Lung (tissue), 11 donors: ENCODE measurements at regions not wholly inside any gene's neighbourhood (a gene's known extent, or its start where the extent isn't known, plus 50 kb on each side); places are given as distances from the start of the nearest gene placed in this dataset.

ENCODE experiments used
- ATAC-seq: fragments of 200-7000 bp; cut with Tn5 transposase; one replicate; pipeline ENCODE4 v1.9.1; 2020; ENCODE audit warnings: moderate number of reproducible peaks; ENCODE audit not compliant: insufficient read depth, low FRiP score
- DNase-seq, 3 donors: peaks; one replicate each; pipeline ENCODE4 v3.0.0-alpha.2; 2013 to 2017
- H3K27ac ChIP-seq, 2 donors: one replicate each; pipeline ENCODE4 v1.5.1; 2013; ENCODE audit warnings: mild to moderate bottlenecking in 2 of 2, moderate library complexity in 2 of 2, control low read depth in 1 of 2, inconsistent platforms in 1 of 2, low read depth in 1 of 2, low read length in 1 of 2
- H3K27me3 ChIP-seq, 3 donors: one replicate each; pipeline ENCODE4 v1.5.1; 2013; ENCODE audit warnings: low read length in 2 of 3; ENCODE audit not compliant: control insufficient read depth in 3 of 3, insufficient read depth in 3 of 3
- H3K36me3 ChIP-seq, 4 donors: one replicate each; pipeline ENCODE4 v1.5.1; 2013; ENCODE audit warnings: low read length in 4 of 4, mild to moderate bottlenecking in 1 of 4, moderate library complexity in 1 of 4; ENCODE audit not compliant: control insufficient read depth in 4 of 4, insufficient read depth in 4 of 4
- H3K4me1 ChIP-seq, 5 donors: one replicate each; pipeline ENCODE4 v1.5.1; 2013; ENCODE audit warnings: low read length in 5 of 5, mild to moderate bottlenecking in 2 of 5, moderate library complexity in 1 of 5; ENCODE audit not compliant: control insufficient read depth in 5 of 5, insufficient read depth in 5 of 5
- H3K4me3 ChIP-seq: one replicate; pipeline ENCODE4 v1.5.1; 2013; ENCODE audit warnings: mild to moderate bottlenecking, control low read depth, moderate library complexity
- H3K9ac ChIP-seq, 2 donors: one replicate each; pipeline ENCODE4 v1.5.1; 2013; ENCODE audit warnings: low read length in 2 of 2, control low read depth in 1 of 2; ENCODE audit not compliant: insufficient read depth in 1 of 2
- H3K9me3 ChIP-seq, 4 donors: one replicate each; pipeline ENCODE4 v1.5.1; 2013; ENCODE audit warnings: low read length in 3 of 4, mild to moderate bottlenecking in 1 of 4, moderate library complexity in 1 of 4; ENCODE audit not compliant: control insufficient read depth in 4 of 4, insufficient read depth in 3 of 4
- WGBS, 2 donors: extraction: QIAGEN DNeasy Blood & Tissue Kit; methylation state at CpG; one replicate each; pipeline ENCODE4 v1.1.7; 2013; 5-methylcytosine and 5-hydroxymethylcytosine counted together
- TF ChIP-seq, protein P1 (sequence below): IDR thresholded peaks from 2 replicates; pipeline ENCODE4 v1.5.1; 2012; ENCODE audit warnings: mild to moderate bottlenecking; ENCODE audit errors: control extremely low read depth, extremely low read depth
- donor health status: control.
- donor health status: control.
- donor health status: Bipolar disorder and iron deficiency.
- donor health status: healthy.
- donor health status: DM: yes; HTN: yes; CAD: no.

DNA sequence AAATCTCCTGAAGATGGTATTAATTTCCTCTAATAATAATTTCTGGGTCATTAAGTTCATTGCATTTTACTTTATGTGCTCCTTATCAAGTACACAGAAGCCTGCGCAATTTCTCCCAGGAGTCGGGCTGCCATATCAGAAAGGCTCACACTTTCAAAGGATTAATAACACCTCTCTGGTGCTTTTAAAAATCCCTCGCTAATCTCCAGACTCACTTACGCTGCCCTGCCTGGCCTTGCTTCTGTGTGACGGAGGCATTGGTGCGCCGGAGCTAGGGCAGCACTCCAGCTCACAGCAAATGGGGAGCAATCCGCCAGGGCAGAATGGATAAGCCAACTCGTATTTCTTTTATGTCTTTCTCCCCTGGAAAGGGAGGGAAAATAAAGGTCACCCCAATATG is 300.8 kb downstream of the EFNB2 start:
- ATAC-seq (no peak), DNase-seq (peak in 1 of 3 donors; percentile 9)
- H3K27ac ChIP-seq, result no peak overlapping the region
- TF ChIP-seq, protein P1, sequence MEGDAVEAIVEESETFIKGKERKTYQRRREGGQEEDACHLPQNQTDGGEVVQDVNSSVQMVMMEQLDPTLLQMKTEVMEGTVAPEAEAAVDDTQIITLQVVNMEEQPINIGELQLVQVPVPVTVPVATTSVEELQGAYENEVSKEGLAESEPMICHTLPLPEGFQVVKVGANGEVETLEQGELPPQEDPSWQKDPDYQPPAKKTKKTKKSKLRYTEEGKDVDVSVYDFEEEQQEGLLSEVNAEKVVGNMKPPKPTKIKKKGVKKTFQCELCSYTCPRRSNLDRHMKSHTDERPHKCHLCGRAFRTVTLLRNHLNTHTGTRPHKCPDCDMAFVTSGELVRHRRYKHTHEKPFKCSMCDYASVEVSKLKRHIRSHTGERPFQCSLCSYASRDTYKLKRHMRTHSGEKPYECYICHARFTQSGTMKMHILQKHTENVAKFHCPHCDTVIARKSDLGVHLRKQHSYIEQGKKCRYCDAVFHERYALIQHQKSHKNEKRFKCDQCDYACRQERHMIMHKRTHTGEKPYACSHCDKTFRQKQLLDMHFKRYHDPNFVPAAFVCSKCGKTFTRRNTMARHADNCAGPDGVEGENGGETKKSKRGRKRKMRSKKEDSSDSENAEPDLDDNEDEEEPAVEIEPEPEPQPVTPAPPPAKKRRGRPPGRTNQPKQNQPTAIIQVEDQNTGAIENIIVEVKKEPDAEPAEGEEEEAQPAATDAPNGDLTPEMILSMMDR, result no peak
- WGBS, 2 donors, result 77 to 84% methylated on average over 9 of the region's 9 CpGs
- no peaks in the 10 kb centered on the region for H3K9me3 ChIP-seq
- H3K4me1 ChIP-seq, result no peaks in the 10 kb centered on the region
- H3K9ac ChIP-seq, result no peak overlapping the region
- H3K4me3 ChIP-seq, result no peak overlapping the region
- no peaks in the 10 kb centered on the region for H3K27me3 ChIP-seq
- no peaks in the 10 kb centered on the region for H3K36me3 ChIP-seq

DNA sequence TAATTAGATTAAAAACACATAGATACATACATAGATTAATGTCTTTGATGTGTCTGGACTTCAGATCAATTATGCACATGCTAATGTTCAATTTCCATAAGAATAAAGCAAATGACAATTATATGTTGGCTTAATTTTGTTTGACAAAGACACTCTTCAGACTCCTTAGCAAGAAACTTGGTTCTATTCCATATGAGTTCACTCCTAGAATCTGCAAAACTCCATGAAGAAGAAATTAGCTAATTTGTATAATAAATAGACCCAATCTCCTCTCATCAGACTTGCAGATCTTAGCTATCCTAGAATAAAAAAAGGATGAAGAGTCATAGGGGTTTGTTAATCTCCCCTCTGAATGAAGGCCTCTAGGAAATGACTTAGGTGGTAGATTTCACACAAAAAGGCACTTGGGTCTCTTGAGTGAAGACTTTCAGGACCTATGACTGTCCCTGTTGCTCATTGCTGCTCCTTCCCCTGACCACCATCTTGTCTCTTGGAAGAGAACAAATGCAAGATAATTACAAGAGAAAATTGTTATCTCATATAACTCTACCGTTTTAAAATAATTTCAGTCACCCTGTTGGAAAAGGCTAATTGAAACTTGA is 302.2 kb downstream of the EFNB2 start:
- Histone ChIP-seq H3K36me3 (no peaks in the 10 kb centered on the region), H3K9me3 (no peaks in the 10 kb centered on the region), H3K9ac (no peak overlapping the region), H3K27me3 (no peaks in the 10 kb centered on the region), H3K4me1 (no peaks in the 10 kb centered on the region), H3K4me3 (no peak overlapping the region), H3K27ac (no peak overlapping the region)
- ATAC-seq (no peak), DNase-seq (no peak)
- TF ChIP-seq, protein P1, result no peak
- WGBS, 2 donors, result 80 to 94% methylated on average over 1 of the region's 1 CpG

DNA sequence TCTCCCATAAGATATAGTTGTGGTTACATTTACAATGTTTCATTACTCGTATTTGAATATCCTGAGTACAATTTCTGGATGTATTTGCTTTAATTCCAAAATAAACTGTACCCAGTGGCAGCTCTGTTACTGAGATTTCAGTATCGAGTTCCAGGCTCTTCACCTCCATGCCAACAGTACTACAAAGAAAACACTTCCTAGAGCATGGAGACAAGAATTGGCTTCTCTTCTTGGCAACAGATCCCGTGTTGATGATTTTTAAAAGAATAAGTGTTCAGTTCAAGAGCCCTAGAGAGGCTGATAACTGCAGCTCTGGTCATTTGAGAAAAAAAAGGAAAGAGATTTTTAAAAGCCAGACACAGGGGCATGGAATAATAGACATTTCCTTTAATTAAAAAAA is 302.8 kb downstream of the EFNB2 start:
- Histone ChIP-seq H3K9ac (no peak overlapping the region), H3K36me3 (no peaks in the 10 kb centered on the region), H3K4me3 (no peak overlapping the region), H3K9me3 (no peaks in the 10 kb centered on the region), H3K27ac (no peak overlapping the region), H3K27me3 (no peaks in the 10 kb centered on the region), H3K4me1 (no peaks in the 10 kb centered on the region)
- peak in 2 of 3 donors; percentile 23 to 49 for DNase-seq
- ATAC-seq, result no peak
- TF ChIP-seq, protein P1, result no peak
- WGBS, 2 donors, result 58 to 69% methylated on average over 3 of the region's 3 CpGs

DNA sequence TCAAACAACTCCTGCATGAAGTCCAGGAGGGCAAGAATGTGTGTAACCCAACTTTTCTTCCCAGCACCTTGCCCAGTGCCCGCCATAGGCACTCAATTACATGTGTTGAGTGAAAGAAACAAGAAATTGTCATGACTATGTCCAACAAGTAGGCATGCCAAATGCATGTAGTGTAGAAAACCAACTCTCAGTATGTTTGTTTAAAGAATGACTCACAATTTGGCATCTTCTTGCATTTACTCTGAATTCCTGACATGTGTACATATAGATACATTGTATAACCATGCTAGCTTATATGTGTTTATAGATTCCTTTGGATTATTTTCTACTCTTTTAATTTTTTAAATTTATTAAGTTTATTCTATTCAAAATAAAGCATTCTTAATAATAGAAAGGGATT is 305.0 kb downstream of the EFNB2 start:
- H3K9ac ChIP-seq, result no peak overlapping the region
- TF ChIP-seq, protein P1, result no peak
- H3K4me1 ChIP-seq, result no peaks in the 10 kb centered on the region
- H3K36me3 ChIP-seq, result no peaks in the 10 kb centered on the region
- no peaks in the 10 kb centered on the region for H3K27me3 ChIP-seq
- ATAC-seq (no peak), DNase-seq (peak in 1 of 3 donors; percentile 11)
- H3K4me3 ChIP-seq, result no peak overlapping the region
- no peaks in the 10 kb centered on the region for H3K9me3 ChIP-seq
- H3K27ac ChIP-seq, result no peak overlapping the region
- WGBS, 2 donors, result 85 to 87% methylated on average over 1 of the region's 1 CpG
